Lower leg skin (tissue), 3 donors: ENCODE measurements at regions not wholly inside any gene's neighbourhood (a gene's known extent, or its start where the extent isn't known, plus 50 kb on each side); places are given as distances from the start of the nearest gene placed in this dataset.

Source experiments
- POLR2A ChIP-seq, 2 donors: fragments of 450-650 bp; IDR thresholded peaks; one replicate each; pipeline ENCODE4 v1.6.1; 2016 to 2017; ENCODE audit warnings: antibody characterized with exemption in 2 of 2, mild to moderate bottlenecking in 1 of 2, moderate library complexity in 1 of 2
- TF ChIP-seq, protein P1 (sequence below), 3 donors: fragments of 450-650 bp; IDR thresholded peaks; one replicate each; pipeline ENCODE4 v1.5.1; 2016; ENCODE audit warnings: antibody characterized with exemption in 3 of 3, mild to moderate bottlenecking in 3 of 3, moderate library complexity in 2 of 3

DNA sequence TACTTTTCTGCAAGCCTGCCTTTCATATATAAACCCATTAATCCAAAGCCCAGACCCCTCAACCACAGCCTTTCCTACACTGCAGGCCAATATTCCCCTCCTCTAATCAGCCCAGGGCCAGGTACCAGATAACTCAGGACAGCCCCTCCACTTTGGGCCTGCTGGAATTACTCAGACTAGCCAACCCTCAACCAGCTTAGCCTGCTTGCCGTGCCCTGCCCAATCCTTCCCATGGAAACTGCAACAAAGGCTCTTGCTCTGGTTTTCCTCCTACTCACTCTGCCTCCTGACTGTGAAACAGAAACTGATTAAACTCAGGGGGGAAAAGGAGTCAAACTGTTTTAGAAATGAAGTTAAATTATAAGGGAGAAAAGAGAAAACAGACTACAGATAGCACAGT lies 248.1 kb downstream of the KLF13 start:
- TF ChIP-seq, protein P1, sequence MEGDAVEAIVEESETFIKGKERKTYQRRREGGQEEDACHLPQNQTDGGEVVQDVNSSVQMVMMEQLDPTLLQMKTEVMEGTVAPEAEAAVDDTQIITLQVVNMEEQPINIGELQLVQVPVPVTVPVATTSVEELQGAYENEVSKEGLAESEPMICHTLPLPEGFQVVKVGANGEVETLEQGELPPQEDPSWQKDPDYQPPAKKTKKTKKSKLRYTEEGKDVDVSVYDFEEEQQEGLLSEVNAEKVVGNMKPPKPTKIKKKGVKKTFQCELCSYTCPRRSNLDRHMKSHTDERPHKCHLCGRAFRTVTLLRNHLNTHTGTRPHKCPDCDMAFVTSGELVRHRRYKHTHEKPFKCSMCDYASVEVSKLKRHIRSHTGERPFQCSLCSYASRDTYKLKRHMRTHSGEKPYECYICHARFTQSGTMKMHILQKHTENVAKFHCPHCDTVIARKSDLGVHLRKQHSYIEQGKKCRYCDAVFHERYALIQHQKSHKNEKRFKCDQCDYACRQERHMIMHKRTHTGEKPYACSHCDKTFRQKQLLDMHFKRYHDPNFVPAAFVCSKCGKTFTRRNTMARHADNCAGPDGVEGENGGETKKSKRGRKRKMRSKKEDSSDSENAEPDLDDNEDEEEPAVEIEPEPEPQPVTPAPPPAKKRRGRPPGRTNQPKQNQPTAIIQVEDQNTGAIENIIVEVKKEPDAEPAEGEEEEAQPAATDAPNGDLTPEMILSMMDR (IDR thresholded peaks at IDR 0.05): no peak
- TF ChIP-seq POLR2A (IDR thresholded peaks at IDR 0.05): no peak
